Neural progenitor cell (in vitro differentiated cells): ENCODE measurements at regions not wholly inside any gene's neighbourhood (a gene's known extent, or its start where the extent isn't known, plus 50 kb on each side); places are given as distances from the start of the nearest gene placed in this dataset.

Experiments
- EZH2 ChIP-seq: fragments of 200-600 bp; sonication (generic); IDR thresholded peaks from 2 replicates; pipeline ENCODE4 v1.6.1; 2017; ENCODE audit warnings: antibody characterized with exemption, mild to moderate bottlenecking, moderate library complexity
- EZH2phosphoT487 ChIP-seq: fragments of 200-600 bp; sonication (generic); IDR thresholded peaks from 2 replicates; pipeline ENCODE4 v1.6.1; 2017; ENCODE audit warnings: antibody characterized with exemption
- TF ChIP-seq, protein P1 (sequence below): fragments of 200-600 bp; sonication (generic); IDR thresholded peaks from 2 replicates; pipeline ENCODE4 v1.5.1; 2017; ENCODE audit warnings: antibody characterized with exemption, mild to moderate bottlenecking

DNA sequence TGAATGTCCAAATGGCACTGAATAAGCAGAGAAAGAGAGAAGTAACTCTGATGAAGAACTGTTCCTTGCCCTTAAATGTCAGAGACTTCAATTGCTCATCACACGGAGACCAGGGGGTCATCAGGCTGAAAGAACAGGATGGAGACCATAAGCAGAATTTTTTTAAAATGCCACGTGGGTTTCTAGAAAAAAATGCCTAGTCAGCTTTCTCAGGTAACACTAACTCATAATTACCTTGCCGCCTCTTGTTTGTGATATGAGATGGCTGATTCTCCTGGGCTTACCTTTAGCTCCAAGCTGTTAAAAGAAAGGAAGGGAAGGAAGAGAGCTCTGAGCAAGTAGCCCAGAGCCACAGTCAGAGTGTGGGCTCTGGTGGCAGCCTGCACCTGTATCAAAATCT is 372.0 kb downstream of the GPAM start:
- TF ChIP-seq EZH2phosphoT487 (no peak), EZH2 (no peak)
- TF ChIP-seq, protein P1, sequence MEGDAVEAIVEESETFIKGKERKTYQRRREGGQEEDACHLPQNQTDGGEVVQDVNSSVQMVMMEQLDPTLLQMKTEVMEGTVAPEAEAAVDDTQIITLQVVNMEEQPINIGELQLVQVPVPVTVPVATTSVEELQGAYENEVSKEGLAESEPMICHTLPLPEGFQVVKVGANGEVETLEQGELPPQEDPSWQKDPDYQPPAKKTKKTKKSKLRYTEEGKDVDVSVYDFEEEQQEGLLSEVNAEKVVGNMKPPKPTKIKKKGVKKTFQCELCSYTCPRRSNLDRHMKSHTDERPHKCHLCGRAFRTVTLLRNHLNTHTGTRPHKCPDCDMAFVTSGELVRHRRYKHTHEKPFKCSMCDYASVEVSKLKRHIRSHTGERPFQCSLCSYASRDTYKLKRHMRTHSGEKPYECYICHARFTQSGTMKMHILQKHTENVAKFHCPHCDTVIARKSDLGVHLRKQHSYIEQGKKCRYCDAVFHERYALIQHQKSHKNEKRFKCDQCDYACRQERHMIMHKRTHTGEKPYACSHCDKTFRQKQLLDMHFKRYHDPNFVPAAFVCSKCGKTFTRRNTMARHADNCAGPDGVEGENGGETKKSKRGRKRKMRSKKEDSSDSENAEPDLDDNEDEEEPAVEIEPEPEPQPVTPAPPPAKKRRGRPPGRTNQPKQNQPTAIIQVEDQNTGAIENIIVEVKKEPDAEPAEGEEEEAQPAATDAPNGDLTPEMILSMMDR = no peak
